Right renal pelvis (tissue), 4 donors: ENCODE measurements at regions not wholly inside any gene's neighbourhood (a gene's known extent, or its start where the extent isn't known, plus 50 kb on each side); places are given as distances from the start of the nearest gene placed in this dataset.

Source experiments
- DNase-seq, 4 donors: peaks; one replicate each; pipeline ENCODE4 v3.0.0-alpha.2; 2013; ENCODE audit warnings: low read depth in 4 of 4, low spot score in 3 of 4, missing footprints in 1 of 4

GRCh38 chr13:31853643-31854326, 114.5 kb downstream of the RXFP2 start:
- DNase-seq: no peak

- DNase-seq: no peak
These were observed 120.2 kb downstream of the RXFP2 start for GRCh38 chr13:31859571-31859970.

DNA sequence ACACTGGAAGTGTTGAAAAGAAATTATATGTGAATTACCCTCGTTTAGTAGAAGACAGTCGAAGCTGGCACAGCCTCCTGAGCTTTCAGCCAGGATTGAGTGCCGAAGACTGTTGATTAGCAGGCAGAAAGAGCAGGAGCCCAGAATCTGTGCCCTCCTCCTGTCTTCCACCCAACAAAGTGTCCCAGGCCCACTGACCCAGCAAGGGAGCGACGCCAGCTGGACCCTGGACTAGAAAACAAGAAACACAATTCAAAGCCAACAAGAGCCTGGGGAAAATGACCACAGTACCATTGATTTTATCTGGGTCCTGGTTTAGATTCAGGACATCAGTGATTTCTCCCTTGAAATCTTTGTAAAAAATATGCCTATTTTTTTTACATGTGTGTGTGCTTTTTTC, 120.7 kb downstream of the RXFP2 start:
- no peak for DNase-seq

DNA sequence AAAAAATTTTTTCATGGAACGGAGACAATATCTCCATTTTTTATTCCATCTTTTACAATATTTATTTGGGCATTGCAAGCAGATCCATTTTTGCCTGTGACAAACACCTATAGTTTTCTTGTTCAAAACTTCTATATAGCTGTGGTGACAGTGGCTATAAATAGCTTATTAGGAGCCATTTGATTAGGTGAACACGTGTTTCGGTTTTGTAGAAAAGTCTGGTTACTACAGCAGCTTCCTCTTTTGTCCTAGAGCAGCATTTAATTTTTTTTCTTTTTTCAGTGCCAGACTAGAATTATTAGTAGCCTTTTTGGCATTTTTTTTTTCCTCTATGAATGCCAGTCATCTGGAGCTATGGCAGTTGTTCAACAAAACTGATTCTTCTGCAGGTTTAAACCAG, 123.5 kb downstream of the RXFP2 start:
- no peak for DNase-seq

GRCh38 chr13:31864307-31864706, 125.0 kb downstream of the RXFP2 start:
- no peak for DNase-seq

- no peak for DNase-seq
These were observed 126.8 kb downstream of the RXFP2 start for GRCh38 chr13:31866099-31866498.

DNA sequence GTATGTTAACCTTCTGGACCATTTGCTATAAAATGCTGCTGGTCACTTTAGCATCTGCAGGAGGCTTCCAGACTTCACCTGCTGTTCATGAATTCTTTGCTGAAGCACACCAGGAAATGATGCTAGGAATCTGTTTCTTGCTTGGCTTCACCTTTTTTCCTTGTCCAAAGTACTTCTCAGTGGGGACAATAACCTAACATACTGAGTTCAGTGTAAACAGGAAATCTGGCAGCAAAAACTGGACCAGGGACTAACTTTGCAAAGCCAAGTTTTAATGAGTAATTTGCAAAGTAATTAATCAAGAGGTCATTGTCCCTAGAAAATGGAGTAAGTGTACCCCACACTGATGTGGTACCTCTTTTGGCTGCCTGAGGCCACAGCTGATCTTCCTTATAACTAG, 128.4 kb downstream of the RXFP2 start:
- no peak for DNase-seq

- no peak for DNase-seq
These were observed 130.3 kb downstream of the RXFP2 start for GRCh38 chr13:31869582-31869981.

- DNase-seq: no peak
These were observed 131.2 kb downstream of the RXFP2 start for GRCh38 chr13:31870511-31870910.

DNA sequence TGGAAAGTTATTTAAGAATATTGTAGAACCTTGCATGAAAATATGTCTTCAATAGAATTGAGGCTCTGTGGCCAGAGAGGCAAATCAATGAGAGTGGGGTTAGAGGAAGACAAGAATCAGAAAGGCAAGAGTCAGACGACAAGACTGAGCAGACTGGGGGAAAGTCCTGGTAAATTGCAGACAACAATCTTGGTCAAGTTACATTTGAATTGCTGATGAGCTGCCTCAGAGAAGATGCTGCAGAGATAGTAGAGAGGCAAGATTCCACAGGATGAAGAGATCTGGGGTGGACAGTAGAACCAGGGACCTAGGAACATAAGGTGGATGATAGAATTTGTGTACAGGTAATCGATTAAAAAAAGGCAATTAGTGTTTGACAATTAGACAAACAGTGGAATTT, 133.8 kb downstream of the RXFP2 start:
- DNase-seq: no peak

DNA sequence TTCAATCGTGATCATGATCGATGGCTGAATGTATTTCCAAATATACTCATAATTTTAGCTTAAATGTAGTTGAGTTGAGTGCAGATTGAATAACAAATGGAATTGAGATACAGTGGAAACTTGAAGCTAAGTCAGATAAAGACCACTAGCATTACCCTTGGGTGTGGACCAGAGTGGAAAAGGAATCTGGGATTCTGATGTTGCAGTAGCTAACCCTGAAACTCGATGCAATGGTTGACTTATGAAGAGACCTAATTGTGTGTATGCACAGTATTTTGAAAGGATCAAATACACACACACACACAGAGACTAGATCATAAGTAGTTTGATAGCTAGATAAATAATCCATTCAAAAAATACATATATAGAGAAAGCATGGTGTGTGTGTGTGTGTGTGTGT, 135.8 kb downstream of the RXFP2 start:
- no peak for DNase-seq

DNA sequence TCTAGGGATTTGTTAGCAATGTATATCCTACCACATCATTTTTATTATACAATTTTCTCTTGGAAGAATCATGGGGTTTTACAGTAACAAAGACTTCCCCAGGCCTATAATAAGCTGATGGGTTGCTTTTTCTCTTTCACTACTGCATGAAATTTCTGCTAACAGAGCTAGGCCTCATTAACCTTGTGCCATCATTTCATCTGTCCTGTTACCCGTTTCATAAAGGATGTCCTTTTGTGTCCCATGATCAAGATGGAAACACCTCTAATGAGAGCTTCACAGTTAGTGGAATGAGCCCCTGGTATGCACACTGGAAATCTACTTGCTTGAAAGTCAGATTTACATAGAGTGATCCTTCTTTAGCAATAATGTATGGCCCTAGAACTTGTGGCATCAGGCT, 138.7 kb downstream of the RXFP2 start:
- no peak for DNase-seq

- DNase-seq: no peak
These were observed 139.2 kb downstream of the RXFP2 start for GRCh38 chr13:31878495-31878894.

GRCh38 chr13:31878955-31879354, 139.6 kb downstream of the RXFP2 start:
- no peak for DNase-seq

DNA sequence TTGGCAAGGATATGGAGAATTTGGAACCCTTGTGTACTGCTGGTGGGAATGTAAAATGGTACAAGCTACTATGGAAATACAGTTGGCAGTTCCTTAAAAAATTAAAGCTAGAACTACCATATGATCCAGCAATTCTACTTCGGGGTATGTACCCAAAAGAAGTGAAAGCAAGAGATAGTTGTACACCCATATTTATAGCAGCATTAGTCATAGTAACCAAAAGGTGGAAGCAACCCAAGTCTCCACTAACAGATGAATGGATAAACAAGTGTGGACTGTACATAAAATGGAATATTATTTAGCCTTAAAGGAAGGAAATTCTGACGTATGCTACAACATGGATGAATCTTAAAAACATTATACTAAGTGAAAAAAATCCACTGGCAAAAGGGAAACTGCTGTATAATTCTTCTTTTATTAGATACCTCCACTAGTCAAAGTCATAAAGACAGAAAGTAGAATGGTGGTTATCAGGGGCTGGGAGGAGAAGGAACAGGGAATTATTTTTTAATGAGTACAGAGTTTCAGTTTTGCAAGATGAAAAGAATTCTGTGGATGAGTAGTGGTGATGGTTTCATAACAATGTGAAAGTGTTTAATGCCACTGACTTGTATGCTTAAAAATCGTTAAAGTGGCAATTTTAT, 141.6 kb downstream of the RXFP2 start:
- no peak for DNase-seq

- DNase-seq: no peak
These were observed 142.2 kb downstream of the RXFP2 start for GRCh38 chr13:31881495-31881882.

DNA sequence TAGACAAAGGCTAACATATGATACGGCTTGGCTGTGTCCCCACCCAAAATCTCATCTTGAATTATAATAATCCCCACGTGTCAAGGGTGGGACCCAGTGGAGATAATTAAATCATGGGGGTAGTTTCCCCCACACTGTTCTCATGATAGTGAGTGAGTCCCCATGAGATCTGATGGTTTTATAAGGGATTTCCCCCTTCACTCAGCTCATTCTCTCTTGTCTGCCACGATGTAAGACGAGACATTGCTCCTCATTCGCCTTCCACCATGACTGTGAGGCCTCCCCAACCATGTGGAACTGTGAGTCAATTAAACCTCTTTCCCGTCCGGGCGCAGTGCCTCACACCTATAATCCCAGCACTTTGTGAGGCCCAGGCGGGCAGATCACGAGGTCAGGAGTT, 143.5 kb downstream of the RXFP2 start:
- no peak for DNase-seq

- DNase-seq: no peak
These were observed 145.2 kb downstream of the RXFP2 start for GRCh38 chr13:31884556-31884955.

- no peak for DNase-seq
These were observed 145.6 kb upstream of the FRY start for GRCh38 chr13:31885994-31886393.

GRCh38 chr13:31887286-31887685, 144.3 kb upstream of the FRY start:
- no peak for DNase-seq

GRCh38 chr13:31890946-31891345, 140.6 kb upstream of the FRY start:
- DNase-seq: no peak

DNA sequence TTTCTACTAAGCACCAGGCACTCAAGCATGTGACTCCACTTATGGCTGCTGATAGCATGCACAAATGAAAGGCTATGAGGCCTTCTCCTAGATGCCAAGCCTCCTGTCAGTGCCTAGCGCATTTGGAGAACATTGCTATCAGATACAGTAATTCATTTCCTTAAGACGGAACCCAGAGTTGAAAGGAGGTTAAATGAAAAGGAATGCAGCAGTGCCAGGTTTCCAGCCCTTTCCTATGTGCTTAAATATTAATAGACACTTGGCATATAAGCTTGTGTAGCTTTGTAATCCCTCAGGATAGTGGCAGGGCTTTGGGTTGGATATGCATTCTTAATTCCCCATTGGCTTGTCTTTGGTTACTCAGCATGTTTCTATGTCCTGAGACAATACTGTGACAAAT, 140.1 kb upstream of the FRY start:
- DNase-seq: peak in 1 of 4 donors; percentile 14

GRCh38 chr13:31894931-31895330, 136.6 kb upstream of the FRY start:
- DNase-seq: no peak
